ENCODE measurements at regions not wholly inside any gene's neighbourhood (a gene's known extent, or its start where the extent isn't known, plus 50 kb on each side); places are given as distances from the start of the nearest gene placed in this dataset.
"Not testable (repeated sequence)": the region's sequence is repeated elsewhere in the genome, so short reads cannot be mapped to it uniquely, and the experiment has no call there.

DNA sequence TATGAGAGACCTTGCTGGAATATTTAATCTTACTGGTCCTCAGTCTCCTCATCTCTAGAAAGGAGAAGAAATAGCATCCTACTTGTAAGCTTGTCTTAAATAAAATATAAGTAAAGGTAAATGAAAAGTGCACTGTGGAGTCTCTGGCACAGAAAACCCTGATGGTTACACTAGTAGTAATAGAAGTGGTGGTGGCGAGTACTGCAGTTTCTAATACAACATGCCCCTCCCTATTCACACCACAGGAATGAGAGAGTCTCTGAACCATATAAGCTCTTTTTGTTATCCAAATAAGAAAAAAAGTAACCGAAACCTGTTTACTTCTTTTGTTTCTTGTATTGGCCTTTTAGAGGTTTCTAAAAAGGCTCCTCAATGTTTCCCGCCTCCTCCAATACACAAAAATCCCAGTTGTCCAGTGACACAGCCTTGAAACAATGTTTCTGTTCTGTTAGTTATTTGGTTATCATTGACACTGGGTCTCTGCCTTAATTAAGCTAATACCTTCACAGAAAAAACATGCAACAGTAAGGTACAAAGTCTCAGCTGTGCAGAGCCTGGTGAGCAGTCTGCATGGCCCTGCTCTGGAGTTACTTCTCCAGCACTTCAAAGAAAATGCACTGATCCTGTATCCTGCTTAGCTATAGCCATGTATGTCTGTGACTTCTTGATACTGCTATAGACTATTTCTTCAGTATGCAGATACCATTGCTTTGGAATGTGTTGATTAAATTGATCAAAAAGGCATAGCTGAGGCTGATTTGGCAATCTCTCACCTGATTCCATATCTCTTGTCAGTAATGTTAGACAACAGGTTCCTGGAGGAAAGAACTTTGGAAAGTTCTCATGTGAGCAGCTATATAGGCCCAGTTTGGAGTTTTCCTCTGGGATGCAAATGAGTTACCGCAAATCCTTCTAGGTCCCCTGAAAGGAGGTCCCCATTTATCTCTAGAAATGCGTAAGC lies 315.6 kb upstream of the IL12A start:
- Histone ChIP-seq H3K36me3 (no peaks in the 10 kb centered on the region), H3K4me1 (no peaks in the 10 kb centered on the region), H3K4me3 (no peak overlapping the region), H3K9me3 (no peaks in the 10 kb centered on the region), H3K27me3 (no peaks in the 10 kb centered on the region), H3K27ac (no peak overlapping the region)
- no peak for DNase-seq
- intact Hi-C loops (cut with DNase I) = no loop called here
- 79 to 85% methylated on average over 5 of the region's 5 CpGs for WGBS, 2 donors
- TF ChIP-seq, protein P1, sequence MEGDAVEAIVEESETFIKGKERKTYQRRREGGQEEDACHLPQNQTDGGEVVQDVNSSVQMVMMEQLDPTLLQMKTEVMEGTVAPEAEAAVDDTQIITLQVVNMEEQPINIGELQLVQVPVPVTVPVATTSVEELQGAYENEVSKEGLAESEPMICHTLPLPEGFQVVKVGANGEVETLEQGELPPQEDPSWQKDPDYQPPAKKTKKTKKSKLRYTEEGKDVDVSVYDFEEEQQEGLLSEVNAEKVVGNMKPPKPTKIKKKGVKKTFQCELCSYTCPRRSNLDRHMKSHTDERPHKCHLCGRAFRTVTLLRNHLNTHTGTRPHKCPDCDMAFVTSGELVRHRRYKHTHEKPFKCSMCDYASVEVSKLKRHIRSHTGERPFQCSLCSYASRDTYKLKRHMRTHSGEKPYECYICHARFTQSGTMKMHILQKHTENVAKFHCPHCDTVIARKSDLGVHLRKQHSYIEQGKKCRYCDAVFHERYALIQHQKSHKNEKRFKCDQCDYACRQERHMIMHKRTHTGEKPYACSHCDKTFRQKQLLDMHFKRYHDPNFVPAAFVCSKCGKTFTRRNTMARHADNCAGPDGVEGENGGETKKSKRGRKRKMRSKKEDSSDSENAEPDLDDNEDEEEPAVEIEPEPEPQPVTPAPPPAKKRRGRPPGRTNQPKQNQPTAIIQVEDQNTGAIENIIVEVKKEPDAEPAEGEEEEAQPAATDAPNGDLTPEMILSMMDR (IDR thresholded peaks at IDR 0.05) = peak in 1 of 6 experiments; percentile 15
- TF ChIP-seq POLR2A (IDR thresholded peaks at IDR 0.05) = no peak

DNA sequence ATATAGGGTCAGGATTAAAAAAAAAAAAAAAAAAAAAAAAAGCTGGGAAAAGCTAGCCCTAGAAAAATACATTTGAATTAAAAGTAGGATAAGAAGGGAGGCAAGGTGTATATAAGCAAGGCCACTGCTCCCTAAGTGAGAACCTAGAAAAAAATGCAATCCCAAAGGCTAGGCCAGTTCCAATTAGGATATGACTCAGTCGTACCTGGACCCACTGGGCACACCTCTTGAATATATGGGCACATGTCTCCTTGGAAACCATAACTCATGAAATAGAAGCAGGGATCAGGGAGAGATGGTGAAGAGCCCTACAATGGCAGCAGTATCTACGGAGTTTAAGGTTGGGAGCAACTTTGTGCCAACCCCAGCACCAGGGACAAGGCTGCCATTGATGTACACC lies 314.1 kb upstream of the IL12A start:
- TF ChIP-seq, protein P1 (IDR thresholded peaks at IDR 0.05) = no peak
- TF ChIP-seq POLR2A (IDR thresholded peaks at IDR 0.05) = no peak
- intact Hi-C loops (cut with DNase I) = no loop called here
- Histone ChIP-seq H3K9me3 (no peaks in the 10 kb centered on the region), H3K36me3 (no peaks in the 10 kb centered on the region), H3K4me1 (no peaks in the 10 kb centered on the region), H3K27me3 (no peaks in the 10 kb centered on the region), H3K4me3 (no peak overlapping the region), H3K27ac (no peak overlapping the region)
- 84 to 88% methylated on average over 2 of the region's 2 CpGs for WGBS, 2 donors
- no peak for DNase-seq

DNA sequence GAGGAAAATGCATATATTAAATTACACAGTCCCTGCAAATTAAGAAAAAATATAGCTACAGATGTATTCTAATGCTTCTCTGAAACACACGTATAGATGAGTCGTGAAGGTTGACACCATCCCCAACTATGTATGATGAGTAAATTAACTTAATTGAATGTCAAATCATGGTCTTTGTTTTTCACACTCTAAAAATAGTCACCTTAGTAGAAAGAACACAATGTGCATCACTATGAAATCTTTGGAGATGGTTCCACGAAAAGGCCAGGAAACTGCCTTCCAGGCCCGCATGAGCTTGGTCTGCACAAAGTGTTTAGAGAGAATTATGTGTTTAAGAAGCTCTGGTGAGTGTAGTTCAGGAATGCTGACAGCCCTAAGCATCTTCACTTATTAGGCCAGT lies 313.4 kb upstream of the IL12A start:
- intact Hi-C loops (cut with DNase I) = no loop called here
- TF ChIP-seq, protein P1 (IDR thresholded peaks at IDR 0.05) = no peak
- no peak overlapping the region for H3K4me3 ChIP-seq
- H3K27me3 ChIP-seq = no peaks in the 10 kb centered on the region
- no peaks in the 10 kb centered on the region for H3K9me3 ChIP-seq
- no peak for DNase-seq
- WGBS, 2 donors = 84 to 89% methylated on average over 4 of the region's 4 CpGs
- no peak overlapping the region for H3K27ac ChIP-seq
- no peaks in the 10 kb centered on the region for H3K4me1 ChIP-seq
- no peaks in the 10 kb centered on the region for H3K36me3 ChIP-seq

DNA sequence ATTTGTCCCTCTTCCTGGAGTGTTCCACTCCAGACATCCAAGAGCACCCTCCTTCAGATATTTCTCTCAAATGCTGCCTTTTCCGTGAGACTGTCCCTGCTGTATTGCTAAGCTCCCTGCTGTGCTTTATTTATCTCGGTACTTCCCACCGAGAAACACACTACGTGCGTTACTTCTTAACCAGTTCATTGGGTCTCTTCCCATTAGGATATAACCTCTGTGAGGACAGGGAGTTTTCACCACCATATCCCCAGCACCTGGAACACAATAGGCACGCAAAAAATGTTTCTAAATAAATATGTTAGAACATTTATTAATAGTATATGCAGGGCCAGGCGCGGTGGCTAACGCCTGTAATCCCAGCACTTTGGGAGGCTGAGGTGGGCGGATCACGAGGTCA lies 308.7 kb upstream of the IL12A start:
- Histone ChIP-seq H3K27me3 (no peaks in the 10 kb centered on the region), H3K4me3 (no peak overlapping the region), H3K27ac (no peak overlapping the region), H3K9me3 (no peaks in the 10 kb centered on the region), H3K36me3 (no peaks in the 10 kb centered on the region), H3K4me1 (no peaks in the 10 kb centered on the region)
- TF ChIP-seq POLR2A (IDR thresholded peaks at IDR 0.05) = no peak
- TF ChIP-seq, protein P1 (IDR thresholded peaks at IDR 0.05) = no peak
- intact Hi-C loops (cut with DNase I) = no loop called here
- no peak for DNase-seq
- 77 to 80% methylated on average over 11 of the region's 11 CpGs for WGBS, 2 donors

DNA sequence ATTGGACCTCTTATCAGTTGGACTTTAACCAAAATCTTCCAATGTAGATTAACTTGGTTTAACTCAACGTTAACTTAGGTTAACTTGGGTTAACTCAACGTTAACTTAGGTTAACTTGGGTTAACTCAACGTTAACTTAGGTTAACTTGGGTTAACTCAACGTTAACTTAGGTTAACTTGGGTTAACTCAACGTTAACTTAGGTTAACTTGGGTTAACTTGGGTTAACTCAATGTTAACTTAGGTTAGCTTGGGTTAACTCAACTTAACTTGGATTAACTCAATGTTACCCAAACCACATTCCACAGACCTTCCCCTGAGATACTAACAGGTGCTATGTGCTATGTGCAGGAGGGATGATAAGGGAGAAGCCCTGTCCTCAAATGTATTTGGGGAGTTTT lies 306.9 kb upstream of the IL12A start:
- H3K4me1 ChIP-seq; H3K27ac ChIP-seq; H3K4me3 ChIP-seq; H3K27me3 ChIP-seq; H3K9me3 ChIP-seq; intact Hi-C loops (cut with DNase I); DNase-seq; H3K36me3 ChIP-seq: not testable (repeated sequence)
- 52 to 64% methylated on average over 5 of the region's 5 CpGs for WGBS, 2 donors
